RWPE2 (cell line): ENCODE measurements at regions not wholly inside any gene's neighbourhood (a gene's known extent, or its start where the extent isn't known, plus 50 kb on each side); places are given as distances from the start of the nearest gene placed in this dataset.

Source experiments
- ATAC-seq: fragments of 200-7000 bp; cut with Tn5 transposase; 3 replicates; pipeline ENCODE4 v1.9.1; 2021; ENCODE audit warnings: low read depth
- DNase-seq: peaks from one replicate; pipeline ENCODE4 v3.0.0-alpha.2; 2020; ENCODE audit warnings: low spot score
- H3K27ac ChIP-seq: fragments of 450-650 bp; 2 replicates; pipeline ENCODE4 v1.5.1; 2017; ENCODE audit warnings: mild to moderate bottlenecking; ENCODE audit not compliant: poor library complexity, severe bottlenecking
- H3K27me3 ChIP-seq: fragments of 250-450 bp; sonication (Bioruptor Pico); 2 replicates; pipeline ENCODE4 v1.5.1; 2021; ENCODE audit warnings: mild to moderate bottlenecking, moderate library complexity; ENCODE audit not compliant: insufficient read depth, poor library complexity, severe bottlenecking
- H3K36me3 ChIP-seq: fragments of 250-450 bp; sonication (Bioruptor Pico); 2 replicates; pipeline ENCODE4 v1.5.1; 2020; ENCODE audit warnings: low read depth, mild to moderate bottlenecking, moderate library complexity
- H3K4me1 ChIP-seq: fragments of 250-450 bp; sonication (Bioruptor Pico); 2 replicates; pipeline ENCODE4 v1.5.1; 2021; ENCODE audit warnings: mild to moderate bottlenecking, moderate library complexity; ENCODE audit not compliant: insufficient read depth, poor library complexity, severe bottlenecking
- H3K4me3 ChIP-seq: fragments of 250-450 bp; sonication (Bioruptor Pico); 2 replicates; pipeline ENCODE4 v1.5.1; 2021; ENCODE audit warnings: mild to moderate bottlenecking, moderate library complexity; ENCODE audit not compliant: severe bottlenecking
- H3K9me3 ChIP-seq: fragments of 250-450 bp; sonication (Bioruptor Pico); 2 replicates; pipeline ENCODE4 v1.5.1; 2021; ENCODE audit warnings: mild to moderate bottlenecking, moderate library complexity; ENCODE audit not compliant: severe bottlenecking
- TF ChIP-seq, protein P1 (sequence below): fragments of 450-650 bp; IDR thresholded peaks from one replicate; pipeline ENCODE4 v1.5.1; 2017; ENCODE audit warnings: mild to moderate bottlenecking, moderate library complexity; ENCODE audit not compliant: poor library complexity, severe bottlenecking

DNA sequence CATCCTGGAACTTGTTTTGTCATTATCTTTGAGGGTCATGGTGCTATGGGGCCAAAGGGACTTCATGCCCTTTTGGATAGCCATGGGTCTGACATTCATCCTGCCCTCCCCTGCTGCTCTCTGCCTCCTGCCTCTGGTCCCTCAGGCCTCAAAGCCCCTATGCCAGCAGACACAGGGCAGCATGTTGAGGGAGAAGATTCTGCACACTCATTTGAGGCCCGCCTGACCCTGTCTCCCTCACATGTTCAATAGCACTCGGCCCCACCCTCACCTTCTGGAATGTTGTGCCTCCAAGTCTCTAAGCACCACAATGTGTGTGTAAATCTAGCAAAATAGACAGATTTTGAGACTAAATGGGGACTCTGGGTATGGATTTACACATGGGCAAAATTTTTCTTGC, 178.7 kb upstream of the ANKRD28 start:
- Histone ChIP-seq H3K36me3 (no peaks in the 10 kb centered on the region), H3K27me3 (no peaks in the 10 kb centered on the region), H3K27ac (no peak overlapping the region), H3K4me1 (peaks cover 4% of the 10 kb centered on the region), H3K4me3 (no peak overlapping the region), H3K9me3 (no peaks in the 10 kb centered on the region)
- ATAC-seq (peak; percentile 41; the same call in 1 of the 3 replicates), DNase-seq (no peak)
- TF ChIP-seq, protein P1, sequence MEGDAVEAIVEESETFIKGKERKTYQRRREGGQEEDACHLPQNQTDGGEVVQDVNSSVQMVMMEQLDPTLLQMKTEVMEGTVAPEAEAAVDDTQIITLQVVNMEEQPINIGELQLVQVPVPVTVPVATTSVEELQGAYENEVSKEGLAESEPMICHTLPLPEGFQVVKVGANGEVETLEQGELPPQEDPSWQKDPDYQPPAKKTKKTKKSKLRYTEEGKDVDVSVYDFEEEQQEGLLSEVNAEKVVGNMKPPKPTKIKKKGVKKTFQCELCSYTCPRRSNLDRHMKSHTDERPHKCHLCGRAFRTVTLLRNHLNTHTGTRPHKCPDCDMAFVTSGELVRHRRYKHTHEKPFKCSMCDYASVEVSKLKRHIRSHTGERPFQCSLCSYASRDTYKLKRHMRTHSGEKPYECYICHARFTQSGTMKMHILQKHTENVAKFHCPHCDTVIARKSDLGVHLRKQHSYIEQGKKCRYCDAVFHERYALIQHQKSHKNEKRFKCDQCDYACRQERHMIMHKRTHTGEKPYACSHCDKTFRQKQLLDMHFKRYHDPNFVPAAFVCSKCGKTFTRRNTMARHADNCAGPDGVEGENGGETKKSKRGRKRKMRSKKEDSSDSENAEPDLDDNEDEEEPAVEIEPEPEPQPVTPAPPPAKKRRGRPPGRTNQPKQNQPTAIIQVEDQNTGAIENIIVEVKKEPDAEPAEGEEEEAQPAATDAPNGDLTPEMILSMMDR, result no peak

DNA sequence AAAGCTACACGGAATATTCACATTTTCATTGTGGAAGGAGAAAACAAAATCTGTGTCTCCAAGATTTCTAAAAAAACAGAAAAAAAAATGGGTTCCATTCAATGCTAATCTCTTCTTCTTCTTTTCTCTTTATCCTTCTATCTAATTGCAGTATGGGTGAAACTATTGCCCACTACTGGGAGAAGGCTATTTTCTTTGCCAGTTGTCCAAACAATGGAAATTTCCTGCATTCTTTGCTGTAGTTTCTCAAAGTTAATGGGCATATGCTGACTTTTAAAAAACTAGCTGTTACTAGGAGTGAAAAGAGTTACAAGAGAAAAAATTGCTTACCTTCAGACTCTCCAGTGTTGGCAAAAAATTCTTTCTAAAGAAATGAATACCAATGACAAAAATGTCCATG, 179.3 kb upstream of the ANKRD28 start:
- H3K4me1 ChIP-seq, result peaks cover 7% of the 10 kb centered on the region
- no peaks in the 10 kb centered on the region for H3K36me3 ChIP-seq
- ATAC-seq (no peak), DNase-seq (no peak)
- H3K9me3 ChIP-seq, result no peaks in the 10 kb centered on the region
- no peak overlapping the region for H3K27ac ChIP-seq
- no peaks in the 10 kb centered on the region for H3K27me3 ChIP-seq
- no peak overlapping the region for H3K4me3 ChIP-seq
- TF ChIP-seq, protein P1, result no peak

GRCh38 chr3:15977598-15978232, 179.9 kb upstream of the ANKRD28 start:
- no peaks in the 10 kb centered on the region for H3K36me3 ChIP-seq
- DNase-seq, result no peak
- TF ChIP-seq, protein P1, result no peak
- no peaks in the 10 kb centered on the region for H3K9me3 ChIP-seq
- H3K4me1 ChIP-seq, result peaks cover 12% of the 10 kb centered on the region
- ATAC-seq, result no peak
- no peak overlapping the region for H3K27ac ChIP-seq
- H3K27me3 ChIP-seq, result no peaks in the 10 kb centered on the region
- no peak overlapping the region for H3K4me3 ChIP-seq

- H3K27me3 ChIP-seq, result no peaks in the 10 kb centered on the region
- DNase-seq (no peak), ATAC-seq (no peak)
- TF ChIP-seq, protein P1, result no peak
- no peaks in the 10 kb centered on the region for H3K36me3 ChIP-seq
- H3K4me3 ChIP-seq, result no peak overlapping the region
- no peak overlapping the region for H3K27ac ChIP-seq
- peaks cover 21% of the 10 kb centered on the region for H3K4me1 ChIP-seq
- H3K9me3 ChIP-seq, result no peaks in the 10 kb centered on the region
These were observed 181.0 kb upstream of the ANKRD28 start for GRCh38 chr3:15978801-15979200.

GRCh38 chr3:15979495-15979894, 181.7 kb upstream of the ANKRD28 start:
- no peak for DNase-seq

More at GRCh38 chr3:15979495-15979894, 181.7 kb upstream of the ANKRD28 start:
- H3K9me3 ChIP-seq, result no peaks in the 10 kb centered on the region
- H3K27me3 ChIP-seq, result no peaks in the 10 kb centered on the region
- H3K27ac ChIP-seq, result no peak overlapping the region
- no peaks in the 10 kb centered on the region for H3K36me3 ChIP-seq
- H3K4me1 ChIP-seq, result peaks cover 25% of the 10 kb centered on the region
- no peak overlapping the region for H3K4me3 ChIP-seq
- ATAC-seq, result no peak
- TF ChIP-seq, protein P1, result no peak
